ENCODE measurements at regions not wholly inside any gene's neighbourhood (a gene's known extent, or its start where the extent isn't known, plus 50 kb on each side); places are given as distances from the start of the nearest gene placed in this dataset.

GRCh38 chr13:33639626-33640080 lies 178.3 kb upstream of the RFC3 start:
- Histone ChIP-seq H4K20me1 (ENCODE audit: insufficient read depth) (no peaks in the 10 kb centered on the region), H3K9me3 (ENCODE audit: low read length) (no peaks in the 10 kb centered on the region), H3F3A (ENCODE audit: insufficient read depth, low read length, poor library complexity, severe bottlenecking) (no peaks in the 10 kb centered on the region), H3K27ac (ENCODE audit: low read length) (no peak overlapping the region), H3K79me2 (replicated peaks; ENCODE audit: insufficient read depth, low read length) (no peaks in the 10 kb centered on the region), H2AFZ (ENCODE audit: low read depth, low read length) (no peak overlapping the region), H3K4me3 (ENCODE audit: low read length) (no peak overlapping the region), H3K4me2 (ENCODE audit: low read length) (no peak overlapping the region), H3K9ac (ENCODE audit: low read length) (no peak overlapping the region), H3K36me3 (ENCODE audit: insufficient read depth, low read length) (no peaks in the 10 kb centered on the region), H3K27me3 (ENCODE audit: insufficient read depth, low read depth, low read length) (no peaks in the 10 kb centered on the region), H3K9me2 (ENCODE audit: insufficient read depth, low read length) (no peaks in the 10 kb centered on the region)
- TF ChIP-seq SMC3 (conservative IDR thresholded peaks at IDR 0.05; ENCODE audit: poor library complexity) (no peak), TAF1 (IDR thresholded peaks at IDR 0.05; ENCODE audit: low read depth) (no peak), EP300 (conservative IDR thresholded peaks at IDR 0.05; ENCODE audit: poor library complexity, severe bottlenecking) (no peak), MXI1 (conservative IDR thresholded peaks at IDR 0.05; ENCODE audit: poor library complexity, severe bottlenecking) (no peak)
- TF ChIP-seq, protein P1, sequence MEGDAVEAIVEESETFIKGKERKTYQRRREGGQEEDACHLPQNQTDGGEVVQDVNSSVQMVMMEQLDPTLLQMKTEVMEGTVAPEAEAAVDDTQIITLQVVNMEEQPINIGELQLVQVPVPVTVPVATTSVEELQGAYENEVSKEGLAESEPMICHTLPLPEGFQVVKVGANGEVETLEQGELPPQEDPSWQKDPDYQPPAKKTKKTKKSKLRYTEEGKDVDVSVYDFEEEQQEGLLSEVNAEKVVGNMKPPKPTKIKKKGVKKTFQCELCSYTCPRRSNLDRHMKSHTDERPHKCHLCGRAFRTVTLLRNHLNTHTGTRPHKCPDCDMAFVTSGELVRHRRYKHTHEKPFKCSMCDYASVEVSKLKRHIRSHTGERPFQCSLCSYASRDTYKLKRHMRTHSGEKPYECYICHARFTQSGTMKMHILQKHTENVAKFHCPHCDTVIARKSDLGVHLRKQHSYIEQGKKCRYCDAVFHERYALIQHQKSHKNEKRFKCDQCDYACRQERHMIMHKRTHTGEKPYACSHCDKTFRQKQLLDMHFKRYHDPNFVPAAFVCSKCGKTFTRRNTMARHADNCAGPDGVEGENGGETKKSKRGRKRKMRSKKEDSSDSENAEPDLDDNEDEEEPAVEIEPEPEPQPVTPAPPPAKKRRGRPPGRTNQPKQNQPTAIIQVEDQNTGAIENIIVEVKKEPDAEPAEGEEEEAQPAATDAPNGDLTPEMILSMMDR (IDR thresholded peaks at IDR 0.05; ENCODE audit: poor library complexity, severe bottlenecking): no peak

- Histone ChIP-seq H3K27me3 (ENCODE audit: insufficient read depth, low read depth, low read length) (no peaks in the 10 kb centered on the region), H3K9me3 (ENCODE audit: low read length) (no peaks in the 10 kb centered on the region), H3F3A (ENCODE audit: insufficient read depth, low read length, poor library complexity, severe bottlenecking) (no peaks in the 10 kb centered on the region), H3K9me2 (ENCODE audit: insufficient read depth, low read length) (no peaks in the 10 kb centered on the region), H3K79me2 (replicated peaks; ENCODE audit: insufficient read depth, low read length) (no peaks in the 10 kb centered on the region), H3K4me3 (ENCODE audit: low read length) (no peak overlapping the region), H2AFZ (ENCODE audit: low read depth, low read length) (no peak overlapping the region), H3K9ac (ENCODE audit: low read length) (no peak overlapping the region), H4K20me1 (ENCODE audit: insufficient read depth) (no peaks in the 10 kb centered on the region), H3K36me3 (ENCODE audit: insufficient read depth, low read length) (no peaks in the 10 kb centered on the region), H3K27ac (ENCODE audit: low read length) (no peak overlapping the region), H3K4me2 (ENCODE audit: low read length) (no peak overlapping the region)
- TF ChIP-seq MXI1 (conservative IDR thresholded peaks at IDR 0.05; ENCODE audit: poor library complexity, severe bottlenecking): no peak
- no peak for TF ChIP-seq TAF1 (IDR thresholded peaks at IDR 0.05; ENCODE audit: low read depth)
- no peak for TF ChIP-seq POLR2AphosphoS5 (IDR thresholded peaks at IDR 0.05)
- TF ChIP-seq REST (IDR thresholded peaks at IDR 0.05; ENCODE audit: borderline replicate concordance): no peak
- no peak for TF ChIP-seq SMC3 (conservative IDR thresholded peaks at IDR 0.05; ENCODE audit: poor library complexity)
- TF ChIP-seq EP300 (conservative IDR thresholded peaks at IDR 0.05; ENCODE audit: poor library complexity, severe bottlenecking): no peak
- TF ChIP-seq, protein P1 (IDR thresholded peaks at IDR 0.05; ENCODE audit: poor library complexity, severe bottlenecking): no peak
- no peak for TF ChIP-seq EZH2 (IDR thresholded peaks at IDR 0.05; ENCODE audit: borderline replicate concordance, insufficient read depth, low read length, poor library complexity, severe bottlenecking)
- TF ChIP-seq RAD21 (conservative IDR thresholded peaks at IDR 0.05): no peak
Observed at GRCh38 chr13:33640832-33641231, 177.1 kb upstream of the RFC3 start.
